Aorta (tissue), 5 donors: ENCODE measurements at regions not wholly inside any gene's neighbourhood (a gene's known extent, or its start where the extent isn't known, plus 50 kb on each side); places are given as distances from the start of the nearest gene placed in this dataset.

Experiments used
- ATAC-seq: fragments of 200-7000 bp; cut with Tn5 transposase; one replicate; pipeline ENCODE4 v1.9.1; 2022; ENCODE audit warnings: moderate library complexity; ENCODE audit not compliant: low FRiP score
- DNase-seq, 2 donors: peaks; one replicate each; pipeline ENCODE4 v3.0.0-alpha.2; 2020
- H3K27ac ChIP-seq, 2 donors: one replicate each; pipeline ENCODE4 v1.5.1; 2013; ENCODE audit warnings: low read length in 2 of 2, mild to moderate bottlenecking in 2 of 2, moderate library complexity in 2 of 2, control low read depth in 1 of 2, inconsistent platforms in 1 of 2, low read depth in 1 of 2
- H3K27me3 ChIP-seq, 2 donors: one replicate each; pipeline ENCODE4 v1.6.1; 2013; ENCODE audit warnings: control low read depth in 1 of 2, low read length in 1 of 2, mild to moderate bottlenecking in 1 of 2, moderate library complexity in 1 of 2; ENCODE audit not compliant: insufficient read depth in 2 of 2, control insufficient read depth in 1 of 2
- H3K36me3 ChIP-seq, 2 donors: one replicate each; pipeline ENCODE4 v1.6.1; 2013; ENCODE audit warnings: control low read depth in 1 of 2, low read length in 1 of 2, mild to moderate bottlenecking in 1 of 2; ENCODE audit not compliant: insufficient read depth in 2 of 2, control insufficient read depth in 1 of 2
- H3K4me1 ChIP-seq, 2 donors: one replicate each; pipeline ENCODE4 v1.6.1; 2013; ENCODE audit warnings: low read length in 2 of 2, control low read depth in 1 of 2, mild to moderate bottlenecking in 1 of 2, moderate library complexity in 1 of 2; ENCODE audit not compliant: insufficient read depth in 2 of 2, control insufficient read depth in 1 of 2
- H3K4me3 ChIP-seq, 2 donors: one replicate each; pipeline ENCODE4 v1.5.1; 2013; ENCODE audit warnings: low read length in 2 of 2, control low read depth in 1 of 2, mild to moderate bottlenecking in 1 of 2
- H3K9me3 ChIP-seq: one replicate; pipeline ENCODE4 v1.6.1; 2013; ENCODE audit warnings: mild to moderate bottlenecking, low read length; ENCODE audit not compliant: control insufficient read depth
- WGBS, 2 donors: extraction: QIAGEN DNeasy Blood & Tissue Kit; methylation state at CpG; one replicate each; pipeline ENCODE4 v1.1.7; 2013; 5-methylcytosine and 5-hydroxymethylcytosine counted together
- intact Hi-C, 2 donors: fragments of 100-400 bp; cut with DNase I; formaldehyde crosslinking; loops; one replicate each; pipeline versions ENCODE4 v1.14.2 to v1.15.0; 2022
- donor health status: healthy with polysubstance abuse.
- donor health status: Bipolar disorder and iron deficiency.
- donor health status: DM: no; HTN: no; CAD: no.
- donor health status: DM: no; HTN: no; CAD: no.
- donor health status: DM: yes; HTN: yes; CAD: no.

GRCh38 chr6:86728976-86729375, 208.4 kb upstream of the HTR1E start:
- intact Hi-C loops = no loop called here
- Histone ChIP-seq H3K27me3 (no peaks in the 10 kb centered on the region), H3K27ac (no peak overlapping the region), H3K9me3 (peaks cover 2% of the 10 kb centered on the region), H3K36me3 (no peaks in the 10 kb centered on the region), H3K4me3 (no peak overlapping the region), H3K4me1 (no peaks in the 10 kb centered on the region)
- WGBS, 2 donors = 17 to 22% methylated on average over 2 of the region's 2 CpGs
- ATAC-seq (no peak), DNase-seq (no peak)

GRCh38 chr6:86724695-86725094, 212.6 kb upstream of the HTR1E start:
- Histone ChIP-seq H3K9me3 (peaks cover 2% of the 10 kb centered on the region), H3K4me1 (no peaks in the 10 kb centered on the region), H3K27ac (no peak overlapping the region), H3K27me3 (no peaks in the 10 kb centered on the region), H3K36me3 (no peaks in the 10 kb centered on the region), H3K4me3 (no peak overlapping the region)
- DNase-seq = no peak
- intact Hi-C loops = no loop called here
- no peak for ATAC-seq
- 55 to 69% methylated on average over 4 of the region's 4 CpGs for WGBS, 2 donors

- Histone ChIP-seq H3K4me1 (no peaks in the 10 kb centered on the region), H3K36me3 (no peaks in the 10 kb centered on the region), H3K9me3 (peaks cover 2% of the 10 kb centered on the region), H3K27ac (no peak overlapping the region), H3K27me3 (no peaks in the 10 kb centered on the region), H3K4me3 (no peak overlapping the region)
- no peak for DNase-seq
- no peak for ATAC-seq
- intact Hi-C loops = no loop called here
- 30 to 31% methylated on average over 4 of the region's 4 CpGs for WGBS, 2 donors
Observed at GRCh38 chr6:86723729-86724128, 213.6 kb upstream of the HTR1E start.

DNA sequence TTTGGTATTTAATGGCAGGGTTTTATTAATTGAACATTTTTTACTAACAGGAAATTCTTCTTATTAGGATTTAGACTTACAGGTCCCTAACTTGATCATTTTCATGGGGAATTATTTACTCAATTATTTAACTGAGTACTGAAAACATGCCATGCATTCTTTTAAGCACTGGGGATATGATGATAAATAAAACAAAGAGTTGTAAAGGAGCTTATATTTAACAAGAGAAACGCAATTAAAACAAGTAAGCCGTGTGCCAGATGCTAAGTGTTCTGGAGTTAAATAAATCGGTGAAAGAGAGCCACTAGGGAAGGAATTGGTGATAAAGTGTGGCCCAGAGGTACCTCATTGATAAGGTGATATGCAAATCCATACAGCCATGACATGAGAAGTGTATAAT, 214.2 kb upstream of the HTR1E start:
- no peaks in the 10 kb centered on the region for H3K4me1 ChIP-seq
- no peak overlapping the region for H3K27ac ChIP-seq
- intact Hi-C loops = no loop called here
- H3K36me3 ChIP-seq = no peaks in the 10 kb centered on the region
- ATAC-seq (no peak), DNase-seq (no peak)
- 14 to 16% methylated on average over 3 of the region's 3 CpGs for WGBS, 2 donors
- peaks cover 2% of the 10 kb centered on the region for H3K9me3 ChIP-seq
- H3K27me3 ChIP-seq = no peaks in the 10 kb centered on the region
- H3K4me3 ChIP-seq = no peak overlapping the region

DNA sequence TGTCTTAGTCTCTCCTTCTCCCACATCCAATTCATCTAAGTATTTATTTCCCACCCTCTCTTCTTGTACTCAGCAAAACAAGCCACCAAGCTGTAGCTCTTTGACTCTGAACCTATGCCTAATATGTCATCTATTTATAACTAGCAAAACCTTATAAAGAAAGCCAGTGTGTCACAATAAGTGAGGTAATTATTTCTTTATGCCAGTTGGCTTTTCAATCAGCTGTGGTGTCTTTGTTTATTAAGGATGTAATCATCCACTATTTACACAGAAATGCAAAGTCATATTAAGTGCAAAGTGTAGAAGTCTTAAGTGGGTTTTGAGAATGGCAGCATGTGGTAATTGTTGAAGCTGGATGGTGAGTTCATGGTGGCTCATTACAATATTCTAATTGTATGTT, 215.2 kb upstream of the HTR1E start:
- Histone ChIP-seq H3K4me1 (no peaks in the 10 kb centered on the region), H3K36me3 (no peaks in the 10 kb centered on the region), H3K27me3 (no peaks in the 10 kb centered on the region), H3K9me3 (peaks cover 2% of the 10 kb centered on the region), H3K4me3 (no peak overlapping the region), H3K27ac (no peak overlapping the region)
- no peak for ATAC-seq
- no peak for DNase-seq
- intact Hi-C loops = no loop called here

DNA sequence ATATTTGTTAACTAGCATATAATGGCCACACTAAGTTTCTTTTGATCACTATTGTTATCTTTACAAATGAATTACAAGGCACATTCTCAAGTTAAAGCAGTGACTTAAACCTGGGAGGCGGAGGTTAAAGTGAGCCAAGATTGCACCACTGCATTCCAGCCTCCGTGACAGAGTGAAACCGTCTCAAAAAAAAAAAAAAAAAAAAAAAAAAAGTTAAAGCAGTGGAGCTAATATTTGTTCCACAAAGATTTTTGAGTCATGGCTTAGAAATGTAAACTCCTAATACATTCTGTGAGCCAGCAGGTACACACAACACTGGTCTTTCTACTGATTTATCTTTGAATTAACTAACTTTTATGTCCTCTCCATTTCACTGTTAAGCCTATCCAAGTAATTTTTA, 221.7 kb upstream of the HTR1E start:
- Histone ChIP-seq H3K27me3 (no peaks in the 10 kb centered on the region), H3K36me3 (no peaks in the 10 kb centered on the region), H3K4me1 (no peaks in the 10 kb centered on the region), H3K4me3 (no peak overlapping the region), H3K9me3 (no peaks in the 10 kb centered on the region), H3K27ac (no peak overlapping the region)
- no peak for ATAC-seq
- intact Hi-C loops = no loop called here
- no peak for DNase-seq
- WGBS, 2 donors = 30 to 31% methylated on average over 3 of the region's 3 CpGs

GRCh38 chr6:86712039-86712438, 225.3 kb upstream of the HTR1E start:
- DNase-seq = no peak
- intact Hi-C loops = no loop called here
- H3K4me3 ChIP-seq = no peak overlapping the region
- H3K27ac ChIP-seq = no peak overlapping the region
- WGBS, 2 donors = 22 to 28% methylated on average over 2 of the region's 2 CpGs
- no peaks in the 10 kb centered on the region for H3K4me1 ChIP-seq
- H3K9me3 ChIP-seq = no peaks in the 10 kb centered on the region
- no peaks in the 10 kb centered on the region for H3K36me3 ChIP-seq
- ATAC-seq = no peak
- no peaks in the 10 kb centered on the region for H3K27me3 ChIP-seq

DNA sequence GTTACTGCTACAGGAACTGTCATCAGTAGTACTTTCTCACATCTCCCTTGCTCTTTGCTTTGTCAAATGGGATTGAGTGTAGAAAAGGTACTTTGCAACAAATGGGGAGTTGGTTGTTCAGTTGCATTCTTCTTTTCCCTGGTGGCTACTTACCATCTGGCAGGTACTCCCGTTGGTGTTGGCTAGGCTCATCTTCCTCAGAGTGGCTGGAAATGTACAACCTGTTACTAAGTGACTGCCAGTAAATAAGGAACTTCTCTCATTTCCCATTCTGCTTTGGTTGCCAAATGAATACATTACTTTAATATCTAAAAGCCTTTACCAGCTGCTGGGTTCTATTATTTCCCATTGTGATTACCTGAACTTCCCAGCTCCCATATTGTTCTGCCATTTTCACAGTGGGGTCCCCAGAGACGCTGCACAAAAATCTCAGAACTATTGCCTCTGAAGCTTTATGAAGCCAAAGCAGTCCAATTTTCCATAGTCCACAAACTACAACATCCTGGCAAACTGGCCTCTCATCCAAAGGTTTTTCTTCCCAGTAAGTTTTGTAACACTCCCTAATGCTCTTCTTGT, 229.7 kb upstream of the HTR1E start:
- DNase-seq (no peak), ATAC-seq (no peak)
- 42 to 47% methylated on average over 2 of the region's 2 CpGs for WGBS, 2 donors
- Histone ChIP-seq H3K27ac (no peak overlapping the region), H3K9me3 (no peaks in the 10 kb centered on the region), H3K4me1 (no peaks in the 10 kb centered on the region), H3K4me3 (no peak overlapping the region), H3K27me3 (no peaks in the 10 kb centered on the region), H3K36me3 (no peaks in the 10 kb centered on the region)
- intact Hi-C loops = no loop called here

DNA sequence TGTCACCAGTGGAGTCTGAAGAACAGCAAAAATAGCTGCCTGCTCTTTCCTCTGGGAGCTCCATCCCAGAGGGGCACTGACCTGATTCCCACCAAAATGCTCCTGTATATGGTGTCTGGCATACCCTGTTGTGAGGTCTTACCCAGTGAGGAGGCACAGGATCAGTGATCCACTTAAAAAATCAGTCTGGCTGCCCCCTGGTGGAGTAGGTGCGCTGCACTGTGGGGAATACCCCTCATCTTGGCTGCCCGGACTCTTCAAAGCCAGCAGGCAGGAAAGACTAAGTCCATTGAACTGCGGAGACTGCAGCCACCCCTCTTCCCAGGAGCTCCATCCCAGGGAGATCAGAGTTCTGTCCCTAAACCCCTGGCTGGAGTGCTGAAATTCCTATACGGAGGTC, 230.9 kb upstream of the HTR1E start:
- H3K4me3 ChIP-seq = no peak overlapping the region
- H3K27ac ChIP-seq = no peak overlapping the region
- H3K4me1 ChIP-seq = no peaks in the 10 kb centered on the region
- no peaks in the 10 kb centered on the region for H3K9me3 ChIP-seq
- H3K36me3 ChIP-seq = no peaks in the 10 kb centered on the region
- WGBS, 2 donors = 69 to 81% methylated on average over 4 of the region's 4 CpGs
- DNase-seq = no peak
- H3K27me3 ChIP-seq = no peaks in the 10 kb centered on the region
- intact Hi-C loops = no loop called here
- ATAC-seq = no peak
